Epithelial cell of proximal tubule (primary cell): ENCODE measurements at regions not wholly inside any gene's neighbourhood (a gene's known extent, or its start where the extent isn't known, plus 50 kb on each side); places are given as distances from the start of the nearest gene placed in this dataset.
"Not testable (repeated sequence)": the region's sequence is repeated elsewhere in the genome, so short reads cannot be mapped to it uniquely, and the experiment has no call there.

Experiments used
- DNase-seq: peaks from one replicate; pipeline ENCODE4 v3.0.0-alpha.2; 2011; ENCODE audit warnings: low read depth
- H3K4me3 ChIP-seq: 2 replicates; pipeline ENCODE4 v1.5.1; 2011; ENCODE audit warnings: low read depth, mild to moderate bottlenecking, low read length

- H3K4me3 ChIP-seq, DNase-seq: not testable (repeated sequence)
Observed at GRCh38 chr16:88158256-88159045, 207.2 kb downstream of the BANP start.

DNA sequence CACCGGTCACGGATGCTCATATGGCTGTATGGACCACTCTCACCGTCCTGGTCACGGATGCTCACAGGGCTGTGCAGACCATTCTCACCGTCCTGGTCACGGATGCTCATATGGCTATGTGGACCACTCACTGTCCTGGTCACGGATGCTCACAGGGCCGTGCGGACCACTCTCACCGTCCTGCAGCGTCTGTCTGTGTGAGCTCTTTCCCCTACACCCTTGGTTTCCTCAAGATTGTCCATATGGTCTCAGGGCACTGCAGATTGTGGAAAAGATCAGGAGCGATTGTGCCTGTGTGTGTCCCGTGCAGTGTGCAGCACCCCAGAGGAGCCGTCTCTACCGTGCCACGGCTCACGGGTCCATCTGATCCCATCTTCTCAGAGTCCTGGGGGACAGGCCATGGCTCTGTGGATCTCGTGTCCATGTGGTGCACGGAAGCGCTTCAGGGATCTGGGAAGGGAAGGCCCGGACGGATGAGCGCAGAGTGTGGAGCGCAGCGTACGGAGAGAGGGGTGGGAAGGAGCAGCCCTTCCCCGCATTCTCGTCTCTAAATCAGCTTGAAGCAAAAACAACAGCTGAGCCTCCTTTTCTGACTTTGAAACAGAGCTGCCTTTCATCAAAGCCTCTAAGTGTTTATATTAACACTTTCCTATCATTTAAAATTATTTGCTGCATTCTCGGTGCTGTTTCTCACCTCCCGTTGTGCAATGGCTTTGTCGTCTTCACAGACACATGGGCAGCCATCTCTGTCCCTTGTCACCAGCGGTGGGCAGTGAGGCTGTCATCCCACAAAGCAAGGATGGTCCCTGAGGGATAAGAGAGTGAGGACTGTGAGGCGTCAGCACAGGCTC, 208.0 kb downstream of the BANP start:
- H3K4me3 ChIP-seq, DNase-seq: not testable (repeated sequence)

DNA sequence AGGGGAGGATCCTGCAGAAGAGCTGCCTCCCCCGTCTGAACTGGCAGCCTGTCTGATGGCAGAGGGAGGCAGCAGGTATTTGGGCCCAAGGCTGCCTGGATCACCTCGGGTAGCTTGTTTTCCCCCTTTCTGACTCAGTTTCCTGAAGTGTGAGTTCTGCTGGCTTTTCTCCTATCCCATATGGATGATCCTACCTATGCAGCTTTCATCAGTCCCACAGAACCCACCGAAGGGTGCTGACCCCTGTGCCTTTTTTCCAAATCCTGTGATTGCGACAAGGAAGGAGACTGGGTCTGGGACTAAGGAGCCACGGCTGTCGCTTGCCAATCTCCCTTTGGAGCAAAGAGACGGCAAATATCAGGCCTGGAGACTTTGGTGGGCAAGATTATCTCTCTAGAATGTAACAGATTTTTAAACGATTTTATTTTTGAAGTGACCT, 208.7 kb downstream of the BANP start:
- H3K4me3 ChIP-seq, DNase-seq: not testable (repeated sequence)

DNA sequence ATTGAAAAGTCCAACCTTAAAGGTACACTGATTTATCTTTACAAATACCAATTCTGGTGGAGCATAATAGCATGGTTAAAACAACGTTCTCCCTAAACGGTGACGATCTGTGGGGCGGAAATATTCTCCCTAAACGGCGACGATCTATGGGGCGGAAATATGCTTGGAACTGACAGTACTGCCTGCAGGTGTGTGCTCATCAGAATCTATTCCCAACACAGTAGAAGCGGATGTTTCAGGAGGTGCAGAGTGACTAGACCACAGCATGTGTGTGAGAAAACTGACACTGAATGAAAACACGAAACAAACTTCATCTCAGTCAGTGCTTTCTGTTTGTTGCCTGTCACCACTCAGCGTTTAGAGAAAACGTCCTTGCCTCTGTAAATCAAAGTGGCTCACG, 210.0 kb downstream of the BANP start:
- DNase-seq, H3K4me3 ChIP-seq: not testable (repeated sequence)

DNA sequence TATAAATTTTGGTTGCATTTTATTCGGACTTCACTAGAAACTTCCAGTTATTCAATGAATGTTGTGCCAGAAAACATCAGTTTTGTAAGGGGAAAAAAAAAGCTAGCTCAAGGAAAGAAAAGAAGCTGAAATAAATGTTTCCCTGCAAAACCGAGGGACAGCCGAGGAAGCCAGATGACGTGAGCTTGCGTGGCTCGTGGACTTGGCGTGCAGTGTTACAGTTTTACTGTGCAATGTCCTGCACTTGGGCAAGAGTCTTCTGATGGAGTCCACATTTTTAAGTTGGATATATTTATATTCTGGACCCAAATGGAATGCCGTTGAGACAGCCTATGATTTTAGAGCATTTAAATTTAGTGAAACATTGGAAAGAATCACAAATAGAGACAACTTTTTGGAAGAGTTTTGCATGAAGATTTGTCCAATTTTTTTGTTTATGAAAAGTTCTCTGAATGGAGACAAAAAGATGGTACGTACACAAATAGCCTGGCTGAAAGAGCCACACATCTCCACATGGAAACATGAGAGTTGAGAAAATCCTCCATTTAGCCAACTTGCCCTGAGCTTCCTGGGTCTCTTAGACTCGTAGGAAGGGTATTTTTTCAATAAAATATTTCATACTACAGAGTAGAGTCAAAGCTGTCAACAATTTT, 210.5 kb downstream of the BANP start:
- DNase-seq: not testable (repeated sequence)

DNA sequence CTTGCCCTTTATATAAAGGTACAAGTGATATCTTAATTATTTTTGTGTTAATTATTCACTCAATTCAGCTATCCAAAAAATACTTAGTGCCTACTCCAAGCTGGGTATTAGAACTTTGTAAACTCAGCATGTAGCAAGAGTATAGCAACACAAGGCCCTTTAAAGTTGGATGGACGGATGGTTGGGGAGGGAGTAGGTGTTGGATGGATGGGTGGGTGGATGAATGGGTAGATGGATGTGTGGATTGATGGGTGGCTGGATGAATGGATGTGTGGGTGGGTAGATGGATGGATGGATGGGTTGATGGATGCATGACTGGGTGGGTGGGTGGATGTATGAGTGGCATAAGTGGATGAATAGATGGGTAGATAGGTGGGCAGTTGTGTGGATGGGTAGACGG, 211.5 kb downstream of the BANP start:
- not testable (repeated sequence) for DNase-seq, H3K4me3 ChIP-seq

More for the DNA sequence above, 210.5 kb downstream of the BANP start:
- H3K4me3 ChIP-seq: not testable (repeated sequence)

DNA sequence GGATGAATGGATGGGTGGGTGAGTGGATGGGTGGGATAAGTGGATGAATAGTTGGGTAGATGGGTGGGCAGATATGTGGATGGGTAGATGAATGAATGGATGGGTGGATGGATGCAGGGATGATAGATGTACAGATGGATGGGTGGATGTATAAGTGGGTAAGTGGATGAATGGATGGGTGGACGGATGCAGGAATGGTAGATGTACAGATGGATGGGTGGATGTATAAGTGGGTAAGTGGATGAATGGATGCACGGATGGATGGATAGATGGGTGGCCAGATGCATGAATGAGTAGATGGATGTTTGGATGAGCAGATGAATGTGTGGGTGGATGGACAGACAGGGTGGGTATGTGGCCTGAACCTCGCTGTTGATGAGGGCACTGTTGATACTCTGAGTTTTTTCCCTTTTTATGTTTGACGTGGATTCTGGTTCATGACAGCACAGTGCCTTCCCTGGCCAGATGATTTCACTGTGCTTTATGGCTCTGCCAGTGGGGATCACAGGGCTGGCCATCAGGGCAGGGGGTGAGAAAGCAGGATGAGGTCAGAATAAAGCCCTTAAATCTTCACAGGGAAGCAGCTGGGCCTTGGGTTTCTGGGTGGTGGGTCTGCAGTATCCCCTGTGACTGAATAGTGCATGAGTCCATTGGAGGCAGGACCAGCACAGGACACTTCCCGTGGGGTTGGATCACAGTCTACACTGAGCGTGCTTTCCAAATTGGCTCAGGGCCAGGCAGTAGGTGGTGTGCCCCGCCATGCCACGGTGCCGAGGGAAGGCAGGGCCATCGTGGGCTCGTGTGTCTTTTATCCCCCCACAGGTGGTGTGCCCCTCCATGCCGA, 213.2 kb downstream of the BANP start:
- DNase-seq, H3K4me3 ChIP-seq: not testable (repeated sequence)

- not testable (repeated sequence) for H3K4me3 ChIP-seq, DNase-seq
Observed at GRCh38 chr16:88165040-88165544, 213.9 kb downstream of the BANP start.

GRCh38 chr16:88165683-88166082, 214.4 kb downstream of the BANP start:
- DNase-seq, H3K4me3 ChIP-seq: not testable (repeated sequence)

GRCh38 chr16:88166209-88166773, 215.1 kb downstream of the BANP start:
- not testable (repeated sequence) for H3K4me3 ChIP-seq, DNase-seq

DNA sequence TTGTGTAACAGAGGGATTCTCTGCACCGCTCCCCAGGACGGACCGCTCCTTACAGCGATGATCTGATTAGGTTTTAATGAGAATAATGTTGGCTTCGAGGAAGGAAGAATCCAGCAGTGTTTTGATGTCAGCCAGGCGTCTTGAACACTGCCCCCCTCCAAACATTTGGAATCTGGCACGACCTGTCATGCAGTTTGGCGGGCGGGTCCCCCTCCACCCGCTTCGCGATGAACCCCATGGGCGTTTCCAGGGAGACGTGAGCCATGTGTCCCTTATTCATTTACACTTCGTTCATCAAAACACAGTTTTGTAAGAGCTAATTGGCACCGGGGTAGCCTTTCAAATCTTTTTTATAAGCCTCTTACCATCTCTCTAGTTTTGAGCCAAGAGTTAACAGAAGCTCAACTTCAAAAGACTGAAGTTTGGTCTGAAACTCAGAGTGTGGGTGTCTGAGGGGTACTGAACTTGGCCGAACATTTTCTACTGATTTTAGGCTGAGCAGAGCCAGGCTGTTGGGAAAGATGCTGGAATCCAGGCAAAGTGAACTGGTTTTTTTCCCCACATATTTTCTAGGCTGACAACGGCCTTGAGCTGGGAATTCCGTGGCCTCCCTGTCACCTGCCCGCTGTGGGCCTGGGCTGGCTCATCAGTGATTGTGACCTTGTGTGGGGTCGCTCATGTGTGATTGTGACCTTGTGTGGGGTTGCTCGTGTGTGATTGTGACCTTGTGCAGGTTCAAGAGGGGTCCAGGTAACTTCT, 214.8 kb upstream of the ZNF469 start:
- H3K4me3 ChIP-seq, DNase-seq: not testable (repeated sequence)

GRCh38 chr16:88168557-88168949, 214.2 kb upstream of the ZNF469 start:
- not testable (repeated sequence) for H3K4me3 ChIP-seq, DNase-seq

- not testable (repeated sequence) for DNase-seq, H3K4me3 ChIP-seq
Observed at GRCh38 chr16:88169136-88169830, 213.5 kb upstream of the ZNF469 start.

DNA sequence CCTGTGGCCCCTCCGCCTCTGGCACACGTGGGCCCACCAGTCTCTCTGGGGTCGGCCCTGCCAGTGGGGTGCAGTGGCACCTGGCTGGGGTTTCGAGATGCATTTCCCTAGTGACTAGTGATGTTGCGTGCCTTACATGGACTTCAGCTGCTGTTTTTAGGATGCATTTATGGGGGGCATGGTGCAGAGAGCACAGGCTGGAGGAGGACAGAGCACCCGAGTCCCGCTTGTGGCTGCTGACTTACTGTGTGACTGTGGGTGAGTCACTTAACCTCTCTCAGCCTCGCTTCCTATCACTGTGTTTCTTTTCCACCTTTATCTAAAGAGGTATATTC, 213.0 kb upstream of the ZNF469 start:
- not testable (repeated sequence) for H3K4me3 ChIP-seq, DNase-seq
